NT2/D1 (cell line): ENCODE measurements at regions not wholly inside any gene's neighbourhood (a gene's known extent, or its start where the extent isn't known, plus 50 kb on each side); places are given as distances from the start of the nearest gene placed in this dataset.

Experiments used
- DNase-seq: peaks from one replicate; pipeline ENCODE4 v3.0.0-alpha.2; 2011; ENCODE audit warnings: low read depth, low spot score
- H3K27me3 ChIP-seq: 2 replicates; pipeline ENCODE4 v1.6.0; 2011; ENCODE audit warnings: mild to moderate bottlenecking; ENCODE audit not compliant: insufficient read length, insufficient read depth
- H3K36me3 ChIP-seq: 2 replicates; pipeline ENCODE4 v1.6.1; 2011; ENCODE audit warnings: mild to moderate bottlenecking, low read length, mixed read lengths; ENCODE audit not compliant: insufficient read depth, insufficient read length
- H3K4me1 ChIP-seq: 2 replicates; pipeline ENCODE4 v1.5.1; 2011; ENCODE audit not compliant: insufficient read depth, insufficient read length
- H3K4me3 ChIP-seq: 2 replicates; pipeline ENCODE4 v1.5.1; 2011; ENCODE audit warnings: low read depth; ENCODE audit not compliant: insufficient read length
- H3K9ac ChIP-seq: 2 replicates; pipeline ENCODE4 v1.6.0; 2011; ENCODE audit warnings: low read depth; ENCODE audit not compliant: insufficient read length
- H3K9me3 ChIP-seq: 2 replicates; pipeline ENCODE4 v1.5.1; 2011; ENCODE audit warnings: mild to moderate bottlenecking, low read length; ENCODE audit not compliant: insufficient read depth
- SUZ12 ChIP-seq: IDR thresholded peaks from 2 replicates; pipeline ENCODE4 v1.6.1; 2011; ENCODE audit not compliant: insufficient read length, insufficient read depth; ENCODE audit errors: extremely low read depth
- YY1 ChIP-seq: IDR thresholded peaks from 2 replicates; pipeline ENCODE4 v1.6.1; 2011; ENCODE audit not compliant: insufficient read length, insufficient read depth
- ZNF274 ChIP-seq: IDR thresholded peaks from 2 replicates; pipeline ENCODE4 v1.6.1; 2011; ENCODE audit warnings: mild to moderate bottlenecking, low read depth, low read length

GRCh38 chr5:35308421-35308820 lies 78.1 kb upstream of the PRLR start:
- H3K27me3 ChIP-seq, result no peaks in the 10 kb centered on the region

GRCh38 chr5:35306716-35307365 lies 76.6 kb upstream of the PRLR start:
- TF ChIP-seq SUZ12, result no peak
- no peak for TF ChIP-seq YY1
- TF ChIP-seq ZNF274, result no peak
- Histone ChIP-seq H3K9me3 (no peaks in the 10 kb centered on the region), H3K4me1 (no peaks in the 10 kb centered on the region), H3K36me3 (no peaks in the 10 kb centered on the region), H3K4me3 (no peak overlapping the region), H3K27me3 (no peaks in the 10 kb centered on the region), H3K9ac (no peak overlapping the region)
- no peak for DNase-seq

More at GRCh38 chr5:35308421-35308820, 78.1 kb upstream of the PRLR start:
- Histone ChIP-seq H3K9me3 (no peaks in the 10 kb centered on the region), H3K4me1 (no peaks in the 10 kb centered on the region), H3K9ac (no peak overlapping the region), H3K4me3 (no peak overlapping the region), H3K36me3 (no peaks in the 10 kb centered on the region)
- TF ChIP-seq SUZ12 (no peak), YY1 (no peak), ZNF274 (no peak)
- DNase-seq, result no peak

GRCh38 chr5:35305336-35306020 lies 75.2 kb upstream of the PRLR start:
- H3K9ac ChIP-seq, result no peak overlapping the region
- TF ChIP-seq SUZ12, result no peak
- TF ChIP-seq ZNF274, result no peak
- TF ChIP-seq YY1, result no peak
- H3K27me3 ChIP-seq, result no peaks in the 10 kb centered on the region
- H3K36me3 ChIP-seq, result no peaks in the 10 kb centered on the region
- DNase-seq, result no peak
- no peaks in the 10 kb centered on the region for H3K9me3 ChIP-seq
- no peaks in the 10 kb centered on the region for H3K4me1 ChIP-seq
- H3K4me3 ChIP-seq, result no peak overlapping the region

GRCh38 chr5:35304291-35304690 lies 74.0 kb upstream of the PRLR start:
- H3K4me3 ChIP-seq, result no peak overlapping the region
- H3K27me3 ChIP-seq, result no peaks in the 10 kb centered on the region
- no peak for DNase-seq
- H3K9me3 ChIP-seq, result no peaks in the 10 kb centered on the region
- no peak overlapping the region for H3K9ac ChIP-seq
- H3K36me3 ChIP-seq, result no peaks in the 10 kb centered on the region
- no peaks in the 10 kb centered on the region for H3K4me1 ChIP-seq
- no peak for TF ChIP-seq SUZ12
- no peak for TF ChIP-seq YY1
- no peak for TF ChIP-seq ZNF274

GRCh38 chr5:35303152-35303551 lies 72.9 kb upstream of the PRLR start:
- no peak for TF ChIP-seq YY1
- no peak for TF ChIP-seq SUZ12
- TF ChIP-seq ZNF274, result no peak
- H3K9ac ChIP-seq, result no peak overlapping the region
- H3K36me3 ChIP-seq, result no peaks in the 10 kb centered on the region
- H3K27me3 ChIP-seq, result no peaks in the 10 kb centered on the region
- no peaks in the 10 kb centered on the region for H3K4me1 ChIP-seq
- DNase-seq, result no peak
- no peak overlapping the region for H3K4me3 ChIP-seq
- H3K9me3 ChIP-seq, result no peaks in the 10 kb centered on the region

GRCh38 chr5:35302544-35302943 lies 72.3 kb upstream of the PRLR start:
- TF ChIP-seq YY1, result no peak
- no peak for TF ChIP-seq SUZ12
- no peak for TF ChIP-seq ZNF274

GRCh38 chr5:35297755-35298154 lies 67.5 kb upstream of the PRLR start:
- Histone ChIP-seq H3K36me3 (no peaks in the 10 kb centered on the region), H3K9ac (no peak overlapping the region), H3K27me3 (no peaks in the 10 kb centered on the region), H3K4me3 (no peak overlapping the region), H3K4me1 (no peaks in the 10 kb centered on the region), H3K9me3 (no peaks in the 10 kb centered on the region)
- TF ChIP-seq SUZ12, result no peak
- DNase-seq, result no peak

More at GRCh38 chr5:35302544-35302943, 72.3 kb upstream of the PRLR start:
- no peak for DNase-seq
- Histone ChIP-seq H3K27me3 (no peaks in the 10 kb centered on the region), H3K9ac (no peak overlapping the region), H3K4me1 (no peaks in the 10 kb centered on the region), H3K9me3 (no peaks in the 10 kb centered on the region), H3K36me3 (no peaks in the 10 kb centered on the region), H3K4me3 (no peak overlapping the region)

GRCh38 chr5:35294976-35295375 lies 64.7 kb upstream of the PRLR start:
- TF ChIP-seq YY1, result no peak
- DNase-seq, result no peak
- no peak overlapping the region for H3K9ac ChIP-seq

More at GRCh38 chr5:35294976-35295375, 64.7 kb upstream of the PRLR start:
- H3K4me1 ChIP-seq, result no peaks in the 10 kb centered on the region
- no peaks in the 10 kb centered on the region for H3K36me3 ChIP-seq
- H3K9me3 ChIP-seq, result no peaks in the 10 kb centered on the region
- H3K27me3 ChIP-seq, result no peaks in the 10 kb centered on the region
- no peak overlapping the region for H3K4me3 ChIP-seq
